GM21390 (cell line): ENCODE measurements at regions not wholly inside any gene's neighbourhood (a gene's known extent, or its start where the extent isn't known, plus 50 kb on each side); places are given as distances from the start of the nearest gene placed in this dataset.

Experiments
- ATAC-seq: cut with Tn5 transposase; IDR thresholded peaks from one replicate; pipeline ENCODE4 v1.9.1; 2021; ENCODE audit not compliant: unreplicated experiment

DNA sequence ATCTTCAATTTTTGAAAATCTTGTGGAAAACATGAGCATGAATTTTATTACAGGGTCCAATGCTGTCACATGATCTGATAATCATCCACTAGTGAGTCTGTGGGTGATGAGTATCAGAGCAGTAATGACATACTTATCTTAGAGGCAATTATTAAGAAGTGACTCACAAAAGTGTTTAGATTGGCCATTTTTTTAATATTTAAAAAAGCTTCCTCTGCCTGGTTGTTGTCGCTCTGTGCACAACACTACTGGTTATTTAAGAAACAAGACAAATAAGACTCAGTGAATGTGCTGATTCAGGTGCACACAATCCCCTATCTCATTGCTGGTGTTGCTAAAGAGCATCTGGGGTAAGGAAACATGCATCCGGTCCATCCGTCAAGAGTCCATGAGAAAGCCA, 665.8 kb upstream of the ZEB2 start:
- ATAC-seq = no peak

DNA sequence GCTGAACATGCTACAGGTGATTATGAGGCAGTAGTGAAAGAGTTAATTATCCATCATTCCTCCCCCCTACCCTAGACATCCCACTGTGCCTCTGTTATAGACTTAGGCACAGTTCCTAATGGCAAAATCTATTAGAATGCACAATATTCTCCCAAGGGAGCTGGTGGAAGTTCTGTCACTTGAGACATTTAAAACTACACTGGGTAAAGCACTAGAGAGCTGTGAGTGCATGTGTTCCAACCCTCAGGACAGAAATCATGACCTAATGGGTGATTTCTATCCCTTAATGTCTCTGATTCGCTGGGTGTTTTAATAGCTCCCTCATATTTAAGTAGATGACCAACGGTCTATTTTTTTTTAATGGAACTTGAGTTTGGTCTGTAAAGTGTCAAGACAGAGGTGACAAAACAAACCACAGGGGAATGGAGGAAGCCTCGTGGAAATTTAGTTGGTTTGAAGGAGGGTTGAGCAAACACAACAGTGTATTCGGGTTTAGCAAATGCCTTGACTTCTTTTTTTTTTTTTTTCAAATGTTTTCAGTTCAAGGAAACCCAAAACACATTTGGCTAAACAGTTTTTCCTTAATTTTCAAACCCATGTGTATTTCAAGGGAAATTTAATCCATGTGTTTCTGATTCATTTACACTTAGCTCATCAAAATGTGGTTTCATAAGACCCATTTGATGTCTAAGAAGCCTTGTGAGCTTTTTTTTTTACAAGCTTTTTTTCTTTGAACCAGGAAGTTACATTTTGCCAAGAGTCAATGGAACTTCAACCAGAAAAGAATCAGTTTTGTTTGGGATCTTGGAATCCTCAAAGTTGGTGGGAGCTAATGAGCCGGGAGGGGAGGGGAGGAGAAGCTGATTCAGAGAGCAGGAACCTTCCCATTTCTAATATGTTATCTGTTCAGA, 665.1 kb upstream of the ZEB2 start:
- no peak for ATAC-seq

DNA sequence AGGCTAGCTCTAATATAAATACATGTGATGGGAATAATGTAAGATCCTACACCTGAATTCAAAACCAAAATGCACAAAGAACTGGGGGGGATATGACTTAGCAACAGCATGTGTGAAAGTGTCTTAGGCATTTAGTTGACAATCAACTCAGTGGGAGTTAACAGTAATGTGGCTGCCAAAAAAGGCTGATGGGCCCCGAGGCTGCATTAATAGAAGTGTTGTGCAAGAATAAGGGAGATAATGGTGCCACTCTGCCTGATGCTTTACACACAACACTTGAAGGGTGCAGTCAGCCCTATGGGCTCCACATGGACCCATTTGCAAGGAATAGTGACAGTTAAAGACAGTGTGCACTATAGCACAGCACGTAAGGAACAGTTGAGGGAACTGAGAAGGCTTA, 649.4 kb upstream of the ZEB2 start:
- no peak for ATAC-seq

DNA sequence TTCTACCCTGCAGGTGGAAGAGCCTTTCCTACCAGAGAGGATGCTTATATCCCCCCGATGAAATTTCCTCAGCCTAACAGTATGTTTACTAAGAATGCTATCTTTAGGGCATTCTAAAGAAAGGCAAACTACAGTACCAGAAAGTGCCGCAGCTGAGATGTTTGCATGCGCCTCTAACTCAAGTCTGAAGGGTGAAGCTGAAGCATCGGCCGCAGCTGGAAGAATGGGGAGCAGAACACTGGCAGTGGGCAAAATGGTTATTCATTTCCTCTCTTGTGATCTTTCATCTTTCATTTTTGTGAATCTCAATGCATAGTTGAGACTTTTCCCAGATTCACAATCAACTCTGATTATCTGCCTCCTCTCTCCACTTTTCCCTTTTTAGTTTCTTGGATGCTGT, 648.2 kb upstream of the ZEB2 start:
- no peak for ATAC-seq

DNA sequence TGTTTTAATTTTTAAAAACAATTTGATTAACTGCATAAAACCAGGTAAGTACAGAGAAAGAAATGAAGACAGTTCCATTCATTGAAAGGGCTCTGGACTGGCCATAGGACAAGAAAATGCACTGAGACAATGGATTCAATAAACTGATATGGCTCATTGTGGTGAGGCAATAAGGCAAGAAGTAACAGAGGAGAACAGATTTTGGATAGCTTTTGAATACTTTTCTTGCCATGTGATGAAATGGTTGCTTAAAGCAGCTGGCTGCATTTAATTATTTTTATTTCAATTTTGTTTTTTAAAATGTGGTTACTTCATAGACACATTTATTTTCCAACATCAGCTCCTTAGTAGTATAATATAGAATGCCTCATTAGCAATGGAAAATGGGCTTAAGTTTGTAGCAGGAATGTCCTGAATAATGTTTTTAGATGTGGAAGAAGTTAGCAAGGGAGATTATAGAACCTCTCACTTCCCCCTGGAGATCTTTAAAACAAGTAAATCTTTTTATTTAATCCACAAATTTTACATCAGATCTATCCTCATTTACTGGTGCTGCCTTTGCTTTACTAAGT, 646.9 kb upstream of the ZEB2 start:
- no peak for ATAC-seq

DNA sequence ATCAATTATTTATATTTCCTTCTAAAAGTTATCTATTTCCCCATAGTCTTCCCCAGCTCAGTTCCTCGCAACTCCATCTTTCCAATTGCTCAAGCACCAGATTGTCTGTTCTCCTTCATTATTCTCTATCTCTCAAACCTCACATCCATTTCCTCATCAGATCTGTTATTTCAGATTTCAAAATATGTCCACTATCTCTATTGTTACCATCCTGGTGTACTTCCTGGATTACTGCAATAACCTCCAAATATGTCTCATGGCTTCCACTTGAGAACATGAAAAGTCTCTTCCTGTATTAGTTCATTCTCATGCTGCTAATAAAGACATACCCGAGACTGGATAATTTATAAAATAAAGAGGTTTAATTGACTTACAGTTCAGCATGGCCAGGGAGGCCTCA, 641.7 kb upstream of the ZEB2 start:
- ATAC-seq = no peak

DNA sequence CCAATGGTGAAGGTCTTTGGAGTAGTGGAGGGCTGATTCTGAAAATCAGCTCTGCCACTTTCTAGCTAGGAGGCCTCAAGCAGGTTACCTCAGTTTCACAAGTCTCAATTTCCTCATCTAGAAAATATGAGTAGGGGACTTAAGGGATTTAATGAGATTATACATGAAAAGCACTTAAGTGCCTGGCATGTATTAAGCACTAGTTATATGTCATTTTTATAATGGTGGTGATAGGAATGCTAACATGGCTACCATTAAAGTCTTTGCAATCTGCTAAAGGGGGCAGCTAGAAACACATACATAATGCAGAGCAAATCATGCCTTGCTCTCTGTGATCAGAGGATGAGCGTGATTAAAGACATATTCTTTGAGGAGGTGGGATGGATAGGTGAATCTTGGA, 640.9 kb upstream of the ZEB2 start:
- no peak for ATAC-seq

DNA sequence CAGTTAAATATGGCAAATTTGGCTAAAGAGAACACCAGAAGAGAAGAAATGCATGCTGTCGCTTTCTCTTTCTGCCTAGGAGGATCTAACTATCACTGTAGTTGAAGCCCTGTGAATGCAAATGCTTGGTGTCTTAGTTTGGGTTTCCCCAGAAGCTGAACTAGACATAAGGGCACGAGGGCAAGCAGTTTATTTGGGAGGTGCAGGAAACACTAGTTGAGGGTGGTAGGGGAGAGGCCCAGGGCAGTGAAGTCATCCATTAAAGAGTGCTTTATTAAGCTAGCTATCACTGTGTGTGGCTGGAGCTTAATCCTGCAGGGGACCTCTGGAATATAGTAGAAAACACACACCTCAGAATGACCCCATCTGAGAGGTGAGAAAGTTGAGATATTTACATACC, 639.8 kb upstream of the ZEB2 start:
- no peak for ATAC-seq

DNA sequence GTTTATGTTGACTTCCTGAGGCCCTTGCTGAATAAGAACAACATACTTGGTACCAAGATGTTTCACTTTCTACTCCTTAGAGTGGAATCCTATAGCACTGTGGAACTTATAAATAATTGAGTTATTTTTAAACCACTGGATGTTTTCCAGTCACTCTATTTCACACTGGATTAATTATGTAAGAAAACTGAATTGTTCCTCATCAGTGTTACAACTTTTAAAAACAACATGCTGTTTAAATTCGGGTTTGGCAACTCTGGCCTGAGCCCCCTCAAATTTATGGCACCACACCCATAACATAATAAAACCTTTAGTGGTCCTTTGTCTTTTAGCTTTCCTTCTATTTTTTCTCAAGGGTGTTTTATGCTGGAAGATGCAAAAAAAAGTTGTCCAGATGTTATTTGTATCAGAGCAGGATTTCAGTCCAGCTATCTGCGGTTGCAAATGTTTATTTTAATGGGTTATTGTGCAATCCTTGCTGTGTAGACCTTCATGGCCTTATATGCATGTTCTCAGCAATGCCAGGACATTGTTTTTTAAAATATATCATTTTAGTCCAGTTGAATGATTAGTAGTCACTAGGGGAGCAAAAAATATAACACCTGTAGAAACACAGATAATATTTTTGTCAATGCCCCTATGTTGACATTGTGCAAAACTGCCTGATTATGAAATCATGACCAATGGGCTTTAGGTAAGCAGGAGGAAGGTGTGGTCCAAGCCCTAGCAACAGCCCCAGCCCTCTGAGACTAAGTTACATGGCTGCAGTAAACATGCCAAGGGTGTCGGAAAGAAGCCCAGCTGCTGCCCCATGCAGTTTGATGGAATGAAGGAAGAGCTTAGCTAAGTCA, 638.0 kb upstream of the ZEB2 start:
- no peak for ATAC-seq

DNA sequence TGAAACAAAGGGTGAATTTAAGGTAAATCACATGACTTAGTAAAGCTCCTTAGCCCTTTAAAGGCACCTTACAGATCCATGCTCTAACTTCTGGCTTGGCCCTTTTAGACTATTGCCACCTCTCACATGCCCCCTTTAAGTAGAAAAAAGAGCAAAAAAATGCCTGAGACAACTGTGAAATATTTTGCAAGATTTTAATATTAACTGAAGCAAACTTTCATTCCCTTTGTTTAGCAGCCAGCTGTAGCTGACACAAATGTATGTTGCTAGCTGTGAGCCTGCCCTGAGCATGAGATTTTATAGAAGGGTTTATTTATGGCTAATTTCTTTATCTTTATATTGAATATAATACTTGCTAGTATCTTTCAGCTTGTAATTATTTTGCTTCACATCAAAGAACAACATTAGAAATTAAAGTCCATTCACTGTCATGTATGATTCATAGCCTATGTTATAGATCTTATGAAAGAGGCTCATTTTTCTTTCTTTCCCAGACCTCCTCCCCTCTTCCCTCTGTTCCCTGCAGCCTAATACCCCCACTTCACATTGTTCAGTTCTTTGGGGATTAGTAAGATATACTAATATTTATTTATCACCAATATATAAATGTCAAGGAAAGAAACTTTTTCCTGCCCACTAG, 637.2 kb upstream of the ZEB2 start:
- no peak for ATAC-seq

DNA sequence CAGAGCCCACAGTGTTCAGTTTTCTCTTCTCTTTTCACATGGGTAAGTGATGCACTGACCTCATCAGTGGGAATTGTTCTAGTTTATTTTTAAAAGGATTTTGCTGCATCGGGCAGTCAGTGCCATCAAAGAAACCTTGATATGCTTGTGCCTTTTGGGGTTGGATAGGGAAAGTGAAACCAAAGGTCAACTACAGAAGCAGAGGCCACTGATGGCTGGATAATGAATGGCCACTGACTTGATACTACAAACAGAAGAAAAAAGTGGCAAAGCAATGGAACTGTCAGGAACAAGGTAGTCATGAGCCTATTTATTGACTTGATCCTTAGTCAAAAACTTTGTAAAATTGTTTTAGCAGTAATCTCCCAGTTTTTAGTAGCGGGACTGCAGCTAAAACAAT, 636.3 kb upstream of the ZEB2 start:
- no peak for ATAC-seq

DNA sequence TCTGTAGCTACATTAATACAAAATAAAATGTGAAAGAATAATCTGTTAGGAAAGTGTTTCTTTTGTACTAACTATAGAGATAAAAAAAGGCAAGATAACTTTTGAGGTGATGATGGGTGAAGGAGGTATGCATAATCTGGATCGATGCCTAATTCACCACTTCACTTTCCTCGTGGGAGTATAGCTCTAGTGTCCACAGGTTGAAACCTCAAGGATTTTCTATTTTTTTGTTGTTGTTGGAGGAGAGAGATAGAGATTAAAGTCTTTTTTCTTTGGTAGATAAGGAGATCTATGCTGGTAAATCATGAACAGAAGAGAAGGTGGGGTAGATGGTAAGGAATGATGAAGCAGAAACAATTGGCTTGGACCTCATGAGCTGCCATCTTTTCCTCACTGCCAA, 635.3 kb upstream of the ZEB2 start:
- ATAC-seq = no peak

DNA sequence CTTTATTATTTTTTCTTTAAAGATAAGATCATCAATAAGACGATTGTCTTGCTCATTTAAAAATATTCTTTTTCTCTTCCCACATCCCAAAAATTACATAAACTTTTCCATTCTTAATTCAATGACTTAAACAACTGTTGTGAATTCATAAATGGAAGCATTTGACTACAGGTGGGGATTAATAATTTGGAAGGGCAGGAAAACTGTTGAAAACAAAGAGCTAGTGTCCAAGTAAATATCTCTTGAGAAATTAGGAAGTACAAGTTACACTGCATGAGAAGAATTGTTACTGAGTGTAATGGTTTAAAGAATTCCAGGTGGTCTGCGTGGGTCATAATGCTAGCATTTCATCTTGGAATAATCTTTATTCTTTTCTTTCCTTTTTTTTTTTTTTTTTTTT, 634.8 kb upstream of the ZEB2 start:
- ATAC-seq = no peak

DNA sequence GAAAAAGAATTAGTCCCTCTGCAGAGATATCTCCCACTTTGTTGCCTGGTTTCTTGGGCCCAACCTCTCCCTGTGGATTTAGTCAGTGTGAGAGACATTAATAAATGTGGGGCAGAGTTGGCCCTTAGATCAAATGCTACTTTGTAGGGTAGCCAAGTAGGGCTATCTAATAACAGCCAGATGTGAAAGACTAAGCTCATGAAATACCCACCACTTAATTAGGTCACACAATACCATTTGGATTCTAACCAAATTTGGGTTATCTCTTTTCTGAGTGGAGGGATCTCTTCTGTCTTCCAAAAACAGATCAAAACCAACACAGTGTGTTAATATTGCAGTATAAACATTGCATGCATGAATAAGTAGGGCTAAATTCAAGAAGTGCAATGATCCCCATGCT, 626.8 kb upstream of the ZEB2 start:
- no peak for ATAC-seq

DNA sequence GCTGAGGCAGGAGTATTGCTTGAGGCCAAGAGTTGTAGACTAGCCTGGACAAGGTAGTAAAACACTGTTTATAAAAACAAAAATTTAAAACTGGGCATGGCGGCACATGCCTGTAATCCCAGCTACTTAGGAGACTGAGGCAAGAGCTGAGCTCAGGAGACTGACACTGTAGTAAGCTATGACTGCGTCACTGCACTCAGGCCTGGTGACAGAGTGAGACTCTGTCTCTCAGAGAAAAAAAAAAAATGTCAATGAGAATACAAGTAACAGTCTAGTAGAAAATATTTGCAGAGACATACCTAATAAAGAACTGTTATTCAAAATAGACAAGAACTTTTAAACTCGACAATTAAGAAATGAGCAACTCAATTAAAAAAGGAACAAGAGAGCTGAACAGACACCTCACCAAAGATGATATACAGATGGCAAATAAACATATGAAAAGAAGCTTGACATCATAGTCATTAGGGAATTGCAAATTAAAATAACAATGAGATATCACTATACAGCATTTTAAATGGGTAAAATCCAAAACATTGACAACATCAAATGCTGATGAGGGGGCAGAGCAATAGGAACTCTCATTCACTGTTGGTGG, 624.3 kb upstream of the ZEB2 start:
- ATAC-seq = no peak

DNA sequence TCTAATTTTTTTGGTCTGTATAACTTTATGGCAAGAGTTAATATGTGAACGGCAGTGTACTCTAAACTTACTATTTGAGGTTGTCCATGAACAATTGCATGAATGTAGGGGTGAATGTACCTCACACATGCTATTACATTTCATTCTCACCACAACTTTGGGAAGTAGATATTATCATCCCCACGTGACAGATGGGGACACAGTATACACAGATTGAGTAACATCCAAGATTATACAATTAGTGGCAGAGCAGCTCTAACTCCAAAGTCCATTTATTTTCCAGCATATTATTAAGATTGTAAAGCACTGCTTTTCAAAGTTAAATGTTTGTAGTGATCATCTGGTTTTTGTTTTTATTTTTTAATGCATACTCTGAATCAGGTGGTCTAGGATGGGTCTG, 622.1 kb upstream of the ZEB2 start:
- ATAC-seq = no peak

DNA sequence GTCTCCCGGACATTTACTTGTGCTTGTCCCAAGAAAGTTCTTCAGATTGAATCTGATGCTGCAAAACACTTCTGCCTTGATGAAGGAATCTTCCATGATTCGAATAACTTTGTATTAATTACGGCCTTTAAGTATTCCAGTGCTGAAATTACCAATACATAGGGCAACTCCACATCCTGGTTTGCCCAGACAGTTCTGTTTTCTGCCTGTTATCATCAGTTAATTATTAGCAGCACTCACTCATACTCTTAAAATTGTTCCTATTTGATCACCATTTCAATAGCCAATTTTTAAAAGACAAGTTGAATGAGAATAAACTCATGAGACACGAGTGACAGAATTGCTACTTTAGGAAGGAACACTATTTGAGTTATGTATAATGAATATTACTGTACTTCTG, 620.7 kb upstream of the ZEB2 start:
- ATAC-seq = no peak

DNA sequence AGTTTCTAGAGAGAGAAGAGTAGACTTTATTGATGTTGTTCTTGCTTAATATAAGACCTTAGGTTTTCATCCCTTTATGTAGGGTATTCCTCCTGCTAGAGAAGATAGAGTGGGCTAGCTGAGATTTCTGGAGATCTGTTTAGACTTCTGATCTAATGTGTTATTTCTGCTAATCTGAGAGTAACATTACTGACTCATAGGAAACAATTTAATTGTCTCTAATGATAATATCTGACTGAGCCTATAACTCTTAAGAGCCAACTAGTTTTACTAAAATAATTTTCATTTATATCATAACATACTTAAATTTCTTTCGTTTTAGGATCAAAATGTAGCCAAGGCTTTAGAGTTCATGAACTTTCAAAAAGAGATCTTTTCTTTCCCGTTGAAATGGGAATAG, 618.7 kb upstream of the ZEB2 start:
- ATAC-seq = no peak

DNA sequence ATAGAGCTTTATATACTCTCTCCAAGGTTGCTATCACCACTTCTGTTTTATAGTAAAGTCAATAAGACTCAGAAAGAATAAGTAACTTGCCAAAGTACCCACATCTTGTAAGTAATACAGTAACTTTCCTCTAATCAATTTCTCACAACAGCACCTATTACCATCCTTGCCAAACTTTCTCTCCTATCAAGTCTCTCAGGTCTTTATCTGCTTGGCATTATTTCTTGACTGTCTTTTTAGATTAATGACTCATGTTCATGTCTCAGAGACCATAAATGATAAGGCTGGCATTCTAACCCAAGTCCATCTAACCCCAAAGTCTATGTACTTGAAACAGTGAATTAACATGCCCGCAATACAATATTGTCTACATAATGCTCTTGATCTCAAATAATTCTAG, 618.0 kb upstream of the ZEB2 start:
- ATAC-seq = no peak

DNA sequence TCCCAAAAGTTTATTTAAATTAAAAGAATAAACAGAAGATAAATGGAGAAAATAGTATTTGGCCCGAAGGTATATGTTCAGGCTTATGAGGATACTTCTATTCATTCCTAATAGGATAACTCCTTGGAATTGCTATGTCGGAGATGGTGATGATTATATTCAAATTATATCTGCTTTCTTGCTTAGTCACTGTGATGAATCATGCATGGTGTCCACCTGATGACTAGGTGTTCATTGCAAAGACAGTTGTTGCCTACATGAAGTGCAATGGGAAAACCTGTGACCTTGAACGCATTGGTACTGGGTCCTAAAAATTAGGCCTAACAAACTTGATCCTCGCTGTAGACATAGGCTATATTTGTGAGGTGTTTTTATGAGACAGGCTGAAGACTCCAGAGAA, 617.3 kb upstream of the ZEB2 start:
- no peak for ATAC-seq

DNA sequence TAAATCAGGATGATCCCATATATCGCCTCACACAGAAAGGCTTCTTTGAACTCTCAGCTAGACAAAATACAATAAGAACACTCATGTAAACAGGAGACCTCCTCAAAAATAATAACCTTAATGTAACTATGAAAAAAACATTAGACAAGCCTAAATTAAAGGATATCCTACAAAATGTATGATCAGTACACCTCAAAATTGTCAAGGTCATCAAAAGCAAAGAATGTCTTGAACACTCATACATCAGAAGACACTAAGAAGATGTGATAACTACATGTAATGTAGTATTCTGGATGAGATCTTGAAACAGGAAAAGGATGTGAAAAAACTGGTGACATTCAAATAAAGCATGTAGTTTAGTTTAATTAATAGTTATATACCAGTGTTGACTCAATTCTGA, 616.8 kb upstream of the ZEB2 start:
- ATAC-seq = no peak
